SU-DHL-6 (cell line): ENCODE measurements at regions not wholly inside any gene's neighbourhood (a gene's known extent, or its start where the extent isn't known, plus 50 kb on each side); places are given as distances from the start of the nearest gene placed in this dataset.

ENCODE experiments used
- EZH2phosphoT487 ChIP-seq: fragments of 200-600 bp; sonication (generic), shearing (Covaris generic); conservative IDR thresholded peaks from 2 replicates; pipeline ENCODE4 v1.6.1; 2018; ENCODE audit warnings: mild to moderate bottlenecking, antibody characterized with exemption, low read length, moderate library complexity, mixed read lengths
- TF ChIP-seq, protein P1 (sequence below): fragments of 200-600 bp; sonication (generic); IDR thresholded peaks from one replicate; pipeline ENCODE4 v1.5.1; 2017; ENCODE audit warnings: antibody characterized with exemption, mild to moderate bottlenecking, low read length, moderate library complexity; ENCODE audit not compliant: insufficient read depth, poor library complexity, severe bottlenecking

DNA sequence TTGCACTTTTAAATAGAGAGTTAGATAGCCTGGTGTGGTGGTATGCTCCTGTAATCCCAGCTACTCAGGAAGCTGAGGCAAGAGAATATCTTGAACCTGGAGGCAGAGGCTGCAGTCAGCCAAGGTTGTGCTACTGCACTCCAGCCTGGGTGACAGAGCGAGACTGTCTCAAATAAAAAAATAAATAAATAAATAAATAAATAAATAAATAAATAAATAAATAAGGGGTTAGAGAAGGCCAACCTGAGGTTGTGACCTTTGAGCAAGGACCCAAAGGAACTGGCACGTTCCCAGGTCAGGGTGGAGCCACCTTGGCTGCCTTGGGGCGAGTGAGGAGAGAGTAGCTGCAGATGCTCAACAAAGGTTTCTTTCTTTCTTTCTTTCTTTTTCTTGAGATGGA lies 65.3 kb upstream of the TENM4 start:
- TF ChIP-seq, protein P1, sequence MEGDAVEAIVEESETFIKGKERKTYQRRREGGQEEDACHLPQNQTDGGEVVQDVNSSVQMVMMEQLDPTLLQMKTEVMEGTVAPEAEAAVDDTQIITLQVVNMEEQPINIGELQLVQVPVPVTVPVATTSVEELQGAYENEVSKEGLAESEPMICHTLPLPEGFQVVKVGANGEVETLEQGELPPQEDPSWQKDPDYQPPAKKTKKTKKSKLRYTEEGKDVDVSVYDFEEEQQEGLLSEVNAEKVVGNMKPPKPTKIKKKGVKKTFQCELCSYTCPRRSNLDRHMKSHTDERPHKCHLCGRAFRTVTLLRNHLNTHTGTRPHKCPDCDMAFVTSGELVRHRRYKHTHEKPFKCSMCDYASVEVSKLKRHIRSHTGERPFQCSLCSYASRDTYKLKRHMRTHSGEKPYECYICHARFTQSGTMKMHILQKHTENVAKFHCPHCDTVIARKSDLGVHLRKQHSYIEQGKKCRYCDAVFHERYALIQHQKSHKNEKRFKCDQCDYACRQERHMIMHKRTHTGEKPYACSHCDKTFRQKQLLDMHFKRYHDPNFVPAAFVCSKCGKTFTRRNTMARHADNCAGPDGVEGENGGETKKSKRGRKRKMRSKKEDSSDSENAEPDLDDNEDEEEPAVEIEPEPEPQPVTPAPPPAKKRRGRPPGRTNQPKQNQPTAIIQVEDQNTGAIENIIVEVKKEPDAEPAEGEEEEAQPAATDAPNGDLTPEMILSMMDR, result no peak
- TF ChIP-seq EZH2phosphoT487, result no peak
